Activated naive CD8-positive, alpha-beta T cell treated with anti-CD3 and anti-CD28 coated beads, Interleukin-2, amount 50 U/mL, for 24 hours (primary cell): ENCODE measurements at regions not wholly inside any gene's neighbourhood (a gene's known extent, or its start where the extent isn't known, plus 50 kb on each side); places are given as distances from the start of the nearest gene placed in this dataset.
"Not testable (repeated sequence)": the region's sequence is repeated elsewhere in the genome, so short reads cannot be mapped to it uniquely, and the experiment has no call there.

Experiments used
- ATAC-seq: fragments of 150-1000 bp; cut with Tn5 transposase; one replicate; pipeline ENCODE4 v1.10.0; 2021
- DNase-seq: peaks from one replicate; pipeline ENCODE4 v3.0.0; 2021
- H3K27ac Mint-ChIP-seq: one replicate; pipeline ENCODE4 v1.8.0; 2021; ENCODE audit warnings: mild to moderate bottlenecking, mixed read lengths
- H3K27me3 Mint-ChIP-seq: one replicate; pipeline ENCODE4 v1.8.0; 2021; ENCODE audit warnings: mixed read lengths
- H3K36me3 Mint-ChIP-seq: one replicate; pipeline ENCODE4 v1.8.0; 2021; ENCODE audit warnings: low read depth, mixed read lengths
- H3K4me1 Mint-ChIP-seq: one replicate; pipeline ENCODE4 v1.8.0; 2021; ENCODE audit warnings: mixed read lengths
- H3K4me3 Mint-ChIP-seq: one replicate; pipeline ENCODE4 v1.8.0; 2021; ENCODE audit warnings: mild to moderate bottlenecking, moderate library complexity, mixed read lengths
- H3K9me3 Mint-ChIP-seq: one replicate; pipeline ENCODE4 v1.8.0; 2021; ENCODE audit warnings: mixed read lengths

DNA sequence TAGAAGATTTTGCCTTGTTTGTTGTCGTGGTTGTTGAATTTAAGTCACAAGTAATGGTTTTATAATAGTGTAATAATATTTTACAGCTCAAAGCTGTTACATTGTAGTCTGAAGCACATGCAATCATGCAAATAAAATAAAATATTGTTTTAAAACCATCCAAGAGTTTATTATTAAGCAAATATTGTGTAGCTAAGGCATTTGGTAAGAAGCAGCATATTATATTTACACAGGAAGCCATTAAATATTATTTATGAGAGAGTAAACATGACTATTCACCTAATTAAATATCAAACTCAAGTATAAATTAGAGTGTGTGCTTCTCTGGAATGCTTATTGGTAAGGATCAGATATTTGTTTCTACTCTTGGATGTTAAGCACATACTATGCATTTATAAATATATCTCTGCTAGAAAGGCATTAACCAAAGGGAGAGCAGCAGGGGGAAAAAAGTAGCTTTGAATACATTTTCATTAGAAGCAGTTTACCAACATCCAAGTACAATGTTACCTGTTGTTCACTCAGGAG, 431.5 kb upstream of the FAM174A start:
- H3K36me3 Mint-ChIP-seq, H3K27me3 Mint-ChIP-seq, ATAC-seq, H3K9me3 Mint-ChIP-seq, H3K4me1 Mint-ChIP-seq, H3K27ac Mint-ChIP-seq, H3K4me3 Mint-ChIP-seq, DNase-seq: not testable (repeated sequence)

DNA sequence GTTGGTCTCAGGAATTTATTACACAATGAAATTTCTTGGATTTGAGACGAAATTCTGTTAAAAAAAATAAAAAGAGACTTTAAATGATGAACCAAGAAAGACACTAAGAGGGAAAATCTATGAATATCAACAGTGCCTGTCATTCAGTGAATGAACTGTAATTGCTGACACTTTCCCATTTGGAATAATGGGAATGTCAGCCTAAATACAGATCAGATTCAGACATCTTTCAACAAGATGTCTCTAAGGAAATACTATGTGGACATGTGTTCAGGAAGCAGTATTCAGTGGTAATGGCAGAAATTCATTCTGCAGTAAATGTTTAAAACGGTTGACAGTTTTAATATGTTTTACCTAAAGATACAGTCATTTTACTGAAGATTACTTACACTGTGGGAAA, 433.7 kb upstream of the FAM174A start:
- not testable (repeated sequence) for H3K9me3 Mint-ChIP-seq, H3K27me3 Mint-ChIP-seq, DNase-seq, H3K27ac Mint-ChIP-seq, ATAC-seq, H3K4me3 Mint-ChIP-seq, H3K36me3 Mint-ChIP-seq, H3K4me1 Mint-ChIP-seq

DNA sequence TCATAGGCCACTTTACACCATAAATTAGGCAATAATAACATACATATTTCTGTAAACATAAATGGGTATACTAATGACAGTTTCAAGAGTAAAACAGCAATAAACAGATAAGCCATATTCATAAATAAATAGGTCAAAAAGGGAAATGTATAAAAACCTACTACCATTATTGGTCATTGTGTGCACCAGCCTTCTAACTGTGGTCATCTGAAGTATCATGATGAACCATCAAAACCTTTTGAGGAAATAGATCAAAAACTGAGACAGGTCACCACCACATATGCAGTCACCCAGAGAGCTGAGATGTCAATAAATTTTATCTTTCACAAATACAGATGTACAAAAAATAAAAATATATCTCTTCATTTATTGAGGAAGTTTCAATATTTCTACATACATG, 438.8 kb upstream of the FAM174A start:
- H3K27me3 Mint-ChIP-seq, H3K9me3 Mint-ChIP-seq, H3K27ac Mint-ChIP-seq, H3K4me1 Mint-ChIP-seq, H3K36me3 Mint-ChIP-seq, ATAC-seq, H3K4me3 Mint-ChIP-seq, DNase-seq: not testable (repeated sequence)

DNA sequence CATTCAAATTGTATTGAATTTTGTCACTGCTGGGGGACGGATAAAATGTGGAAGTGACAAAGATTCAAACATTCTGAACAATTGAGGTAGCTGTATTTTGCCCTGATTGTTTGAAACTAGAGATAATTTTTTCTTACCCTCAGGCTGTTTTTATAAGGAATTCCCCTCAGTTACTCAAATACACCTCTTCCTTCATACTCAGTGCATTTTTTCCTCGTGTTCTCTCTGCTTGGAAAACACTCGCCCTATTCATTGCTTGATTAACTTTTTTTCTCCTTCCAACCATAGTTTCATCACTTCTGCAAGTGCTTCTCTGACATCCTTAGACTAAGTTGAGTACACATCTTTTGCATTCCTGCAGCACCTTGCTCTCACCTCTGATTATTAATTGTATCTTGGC, 454.5 kb upstream of the FAM174A start:
- not testable (repeated sequence) for DNase-seq, H3K36me3 Mint-ChIP-seq, H3K27me3 Mint-ChIP-seq, H3K4me3 Mint-ChIP-seq, H3K9me3 Mint-ChIP-seq, ATAC-seq, H3K27ac Mint-ChIP-seq, H3K4me1 Mint-ChIP-seq

DNA sequence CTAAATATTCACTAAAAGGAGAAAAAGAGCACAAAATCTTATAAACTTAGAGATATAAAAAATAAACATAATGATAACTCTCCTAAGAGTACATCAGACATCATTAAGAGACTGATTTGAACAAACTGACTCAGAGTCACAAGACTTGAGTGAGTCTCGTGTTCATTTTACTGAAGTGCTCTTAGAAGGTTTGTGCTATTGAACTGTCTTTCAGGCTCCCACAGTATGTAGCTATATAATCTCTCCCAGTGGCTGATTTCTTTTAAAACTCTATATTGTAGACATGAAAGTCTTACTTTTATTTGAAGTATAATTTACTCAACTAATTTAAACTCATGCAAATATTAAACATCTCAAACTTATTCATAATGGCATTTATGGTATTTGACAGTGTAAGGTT, 456.0 kb upstream of the FAM174A start:
- H3K36me3 Mint-ChIP-seq, H3K4me1 Mint-ChIP-seq, H3K4me3 Mint-ChIP-seq, H3K9me3 Mint-ChIP-seq, DNase-seq, ATAC-seq, H3K27ac Mint-ChIP-seq, H3K27me3 Mint-ChIP-seq: not testable (repeated sequence)

DNA sequence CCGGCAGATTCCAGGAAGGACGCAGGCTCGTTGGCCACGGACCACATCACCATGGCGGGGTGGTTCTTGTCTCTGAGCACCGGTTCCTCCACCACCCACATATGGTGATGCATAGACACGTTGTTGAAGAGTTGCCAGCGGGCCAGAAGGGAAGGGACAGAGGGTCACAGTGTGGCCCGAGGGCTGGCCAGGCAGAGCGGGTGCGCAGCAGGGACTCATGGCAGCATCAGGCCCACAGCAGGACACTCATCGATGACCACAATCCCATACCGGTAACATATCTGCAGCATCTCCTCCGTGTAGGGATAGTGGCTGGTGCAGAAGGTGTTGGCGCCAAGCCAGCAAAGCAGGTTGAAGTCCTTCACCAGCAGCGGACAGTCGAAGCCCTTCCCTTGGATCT, 469.2 kb upstream of the FAM174A start:
- H3K27me3 Mint-ChIP-seq, H3K36me3 Mint-ChIP-seq, H3K27ac Mint-ChIP-seq, H3K9me3 Mint-ChIP-seq, ATAC-seq, H3K4me3 Mint-ChIP-seq, DNase-seq, H3K4me1 Mint-ChIP-seq: not testable (repeated sequence)

DNA sequence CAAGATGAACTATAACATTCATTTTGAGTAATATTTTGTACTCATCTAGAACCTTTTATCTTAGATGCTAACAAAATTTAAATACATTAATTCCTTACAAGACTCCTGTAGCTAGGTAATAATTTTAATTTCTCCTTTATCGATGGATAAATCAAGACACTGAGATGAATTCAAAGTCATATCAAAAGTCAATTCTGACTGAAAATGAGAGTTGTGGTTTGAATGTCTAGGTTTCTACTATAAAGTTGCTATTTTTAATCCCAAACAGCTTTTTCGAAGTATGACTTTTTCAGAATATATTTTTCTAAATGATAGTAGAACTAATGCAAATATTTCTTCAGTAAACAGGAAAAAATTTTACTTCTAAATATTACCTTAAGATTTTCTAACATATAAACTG, 491.7 kb upstream of the FAM174A start:
- no peaks in the 10 kb centered on the region for H3K9me3 Mint-ChIP-seq
- H3K27ac Mint-ChIP-seq = no peak overlapping the region
- H3K4me1 Mint-ChIP-seq = no peaks in the 10 kb centered on the region
- H3K4me3 Mint-ChIP-seq = no peak overlapping the region
- no peaks in the 10 kb centered on the region for H3K27me3 Mint-ChIP-seq
- DNase-seq (no peak), ATAC-seq (no peak)
- H3K36me3 Mint-ChIP-seq = no peaks in the 10 kb centered on the region

DNA sequence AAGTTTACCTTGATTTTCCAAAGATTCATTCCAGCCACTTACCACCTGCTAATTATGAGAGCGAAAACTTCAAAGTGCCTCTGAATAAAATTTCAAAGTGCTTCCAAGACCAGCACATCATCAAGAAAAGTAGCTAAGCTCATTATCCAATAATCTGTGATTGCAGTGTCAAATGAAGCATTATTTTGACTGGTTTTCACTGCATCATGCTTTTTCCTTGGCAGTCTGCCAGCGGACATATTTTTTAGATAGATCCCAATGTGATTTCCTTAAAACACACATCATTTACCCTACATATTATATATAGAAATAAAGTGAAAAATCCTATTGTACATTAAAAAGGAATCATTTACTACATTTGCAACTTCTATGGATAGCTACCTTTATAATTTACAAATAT, 508.6 kb upstream of the FAM174A start:
- Mint-ChIP-seq H3K4me1 (no peaks in the 10 kb centered on the region), H3K27me3 (no peaks in the 10 kb centered on the region), H3K9me3 (no peaks in the 10 kb centered on the region), H3K4me3 (no peak overlapping the region), H3K27ac (no peak overlapping the region), H3K36me3 (no peaks in the 10 kb centered on the region)
- DNase-seq (no peak), ATAC-seq (no peak)

DNA sequence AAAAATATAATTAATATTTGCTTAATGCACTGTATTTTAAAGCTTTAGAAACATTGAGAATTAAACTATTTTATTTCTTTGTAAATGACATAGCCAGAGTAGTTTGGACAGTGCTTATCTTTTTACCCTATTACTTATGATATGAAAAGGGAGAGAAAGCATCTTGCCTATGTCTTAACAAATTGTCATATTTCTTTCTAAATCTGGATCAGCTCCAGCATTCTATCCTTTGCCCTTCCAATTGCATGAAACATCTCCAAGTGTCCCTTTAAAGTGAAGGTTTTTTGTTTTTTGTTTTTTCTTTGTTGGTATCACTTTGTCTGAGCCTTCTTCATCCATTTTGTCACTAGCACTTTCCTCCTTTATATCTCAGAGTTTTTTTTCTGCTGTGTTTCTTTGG, 511.6 kb upstream of the FAM174A start:
- Mint-ChIP-seq H3K27me3 (no peaks in the 10 kb centered on the region), H3K27ac (no peak overlapping the region), H3K36me3 (no peaks in the 10 kb centered on the region), H3K4me3 (no peak overlapping the region), H3K9me3 (no peaks in the 10 kb centered on the region), H3K4me1 (no peaks in the 10 kb centered on the region)
- no peak for DNase-seq
- ATAC-seq = no peak

DNA sequence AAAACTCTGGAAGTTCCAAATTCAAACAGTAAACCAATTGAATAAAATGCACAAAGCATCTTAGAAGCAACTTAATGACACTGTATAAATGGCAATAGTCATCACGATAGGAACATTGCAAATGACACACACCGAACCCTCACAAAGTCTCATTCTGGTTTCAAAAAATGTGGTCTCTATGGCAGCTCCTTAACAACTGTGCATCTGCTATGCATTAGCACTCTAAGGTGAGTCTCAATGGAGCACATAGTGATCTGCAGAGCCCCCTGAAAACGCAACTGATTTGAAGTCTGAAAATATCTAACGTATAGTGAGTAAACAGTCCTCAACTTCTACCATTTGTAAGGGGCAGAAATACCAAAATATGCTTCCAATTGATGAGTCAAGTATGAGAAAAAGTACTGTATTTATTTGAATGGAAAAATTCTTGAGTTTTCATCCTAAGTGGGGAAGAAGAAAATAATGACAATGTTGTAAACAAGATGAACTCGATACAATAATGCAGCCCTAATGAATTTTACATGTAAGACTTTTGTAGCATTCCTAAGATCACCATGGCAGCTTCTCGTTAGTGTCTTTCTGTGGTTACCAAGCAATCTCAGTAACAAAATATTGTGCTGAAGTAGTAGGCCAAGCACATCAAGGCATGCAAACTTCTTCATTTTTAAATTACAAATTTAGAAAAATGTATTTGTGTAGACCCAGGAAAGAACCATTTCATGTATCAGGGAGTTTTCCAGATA, 517.5 kb upstream of the FAM174A start:
- Mint-ChIP-seq H3K4me3 (no peak overlapping the region), H3K27ac (no peak overlapping the region), H3K36me3 (no peaks in the 10 kb centered on the region), H3K9me3 (no peaks in the 10 kb centered on the region), H3K27me3 (no peaks in the 10 kb centered on the region), H3K4me1 (no peaks in the 10 kb centered on the region)
- ATAC-seq (no peak), DNase-seq (no peak)

DNA sequence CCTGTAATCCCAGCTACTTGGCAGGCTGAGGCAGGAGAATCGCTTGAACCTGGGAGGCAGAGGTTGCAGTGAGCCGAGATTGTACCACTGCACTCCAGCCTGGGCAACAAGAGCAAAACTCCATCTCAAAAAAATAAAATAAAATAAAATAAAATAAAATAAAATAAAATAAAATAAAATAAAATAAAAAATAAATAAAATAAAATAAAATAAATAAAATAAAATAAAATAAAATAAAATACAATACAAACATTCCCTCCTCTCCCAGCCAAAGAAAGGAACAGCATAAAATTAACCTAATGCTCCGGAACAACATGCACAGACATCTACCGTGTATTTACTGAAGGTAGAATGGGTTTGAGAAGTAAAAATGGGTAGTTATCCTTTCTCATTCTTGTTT, 521.9 kb upstream of the FAM174A start:
- not testable (repeated sequence) for H3K36me3 Mint-ChIP-seq, H3K27ac Mint-ChIP-seq, H3K4me1 Mint-ChIP-seq, H3K9me3 Mint-ChIP-seq, H3K4me3 Mint-ChIP-seq, ATAC-seq, H3K27me3 Mint-ChIP-seq, DNase-seq

DNA sequence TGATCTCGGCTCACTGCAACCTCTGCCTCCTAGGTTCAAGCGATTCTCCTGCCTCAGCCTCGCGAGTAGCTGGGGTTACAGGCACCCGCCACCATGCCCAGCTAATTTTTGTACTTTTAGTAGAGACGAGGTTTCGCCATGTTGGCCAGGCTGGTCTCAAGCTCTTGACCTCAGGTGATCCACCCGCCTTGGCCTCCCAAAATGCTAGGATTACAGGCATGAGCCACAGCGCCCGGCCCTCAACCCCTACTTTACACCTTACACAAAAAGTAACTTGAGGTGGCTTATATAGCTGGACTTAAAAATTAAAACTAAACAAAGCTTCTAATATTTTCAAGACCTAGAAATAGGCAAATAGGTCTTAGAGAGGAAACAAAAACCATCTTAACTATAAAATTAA, 524.0 kb upstream of the FAM174A start:
- not testable (repeated sequence) for H3K4me1 Mint-ChIP-seq, ATAC-seq, H3K36me3 Mint-ChIP-seq, H3K27ac Mint-ChIP-seq, H3K27me3 Mint-ChIP-seq, H3K9me3 Mint-ChIP-seq, DNase-seq, H3K4me3 Mint-ChIP-seq

DNA sequence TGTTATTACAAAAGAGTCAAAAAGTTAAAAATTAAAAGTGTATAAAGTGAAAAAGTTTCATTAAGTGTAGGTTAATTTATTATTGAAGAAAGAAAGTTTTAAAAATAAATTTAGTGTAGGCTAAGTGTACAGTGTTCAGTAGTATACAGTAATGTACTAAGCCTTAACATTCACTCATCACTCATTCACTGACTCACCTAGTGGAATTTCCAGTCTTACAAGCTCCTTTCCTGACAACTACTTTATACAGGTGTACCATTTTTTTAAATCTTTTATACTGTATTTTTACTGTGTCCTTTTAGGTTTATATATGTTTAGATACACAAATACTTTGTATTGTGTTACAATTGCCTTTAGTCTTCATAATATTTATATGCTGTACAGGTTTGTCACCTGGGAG, 530.2 kb upstream of the FAM174A start:
- Mint-ChIP-seq H3K27ac (no peak overlapping the region), H3K4me1 (no peaks in the 10 kb centered on the region), H3K9me3 (no peaks in the 10 kb centered on the region), H3K36me3 (no peaks in the 10 kb centered on the region), H3K27me3 (no peaks in the 10 kb centered on the region), H3K4me3 (no peak overlapping the region)
- no peak for DNase-seq
- ATAC-seq = no peak

DNA sequence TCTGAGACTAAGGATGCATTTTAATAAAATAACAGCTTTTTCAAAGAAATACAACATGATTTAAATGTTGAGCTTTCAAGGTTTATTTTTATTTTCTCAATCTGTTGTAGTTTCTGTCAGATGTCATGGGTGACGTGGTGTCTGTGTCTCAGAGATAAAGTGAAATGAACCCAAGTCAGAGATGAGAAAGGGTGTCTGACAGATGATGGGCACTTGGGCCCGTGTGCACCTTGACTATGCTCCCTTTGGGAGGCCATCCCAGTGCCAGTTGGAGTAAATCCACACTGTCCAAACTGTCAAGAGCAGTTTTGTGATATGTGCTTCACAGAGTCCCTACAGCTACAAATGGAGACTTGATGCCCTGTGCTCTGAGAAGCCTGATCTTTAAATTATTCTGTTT, 536.9 kb upstream of the FAM174A start:
- ATAC-seq = no peak

DNA sequence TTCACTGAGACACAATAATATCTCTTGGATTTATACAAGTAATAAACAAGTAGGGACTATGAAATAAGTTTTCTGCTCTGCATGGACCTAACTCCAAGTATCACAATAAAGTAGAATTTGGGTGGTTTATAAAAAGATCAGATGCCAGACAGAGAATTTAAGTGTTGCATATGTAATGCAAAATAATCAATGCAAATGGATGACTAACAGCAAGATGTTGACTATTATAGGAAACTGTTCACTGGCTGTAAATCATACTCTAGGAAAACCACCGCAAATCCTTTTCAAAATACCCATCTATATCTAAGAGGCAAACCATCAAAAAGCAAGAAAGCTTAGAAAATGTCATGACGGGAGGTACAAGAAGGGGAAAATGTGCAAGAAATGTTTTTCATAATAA, 539.8 kb upstream of the FAM174A start:
- DNase-seq (no peak), ATAC-seq (no peak)
- Mint-ChIP-seq H3K4me3 (no peak overlapping the region), H3K4me1 (no peaks in the 10 kb centered on the region), H3K36me3 (no peaks in the 10 kb centered on the region), H3K27ac (no peak overlapping the region), H3K9me3 (no peaks in the 10 kb centered on the region), H3K27me3 (no peaks in the 10 kb centered on the region)

More for the DNA sequence above, 536.9 kb upstream of the FAM174A start:
- no peaks in the 10 kb centered on the region for H3K27me3 Mint-ChIP-seq
- H3K9me3 Mint-ChIP-seq = no peaks in the 10 kb centered on the region
- H3K4me1 Mint-ChIP-seq = no peaks in the 10 kb centered on the region
- no peak overlapping the region for H3K4me3 Mint-ChIP-seq
- no peak for DNase-seq
- no peaks in the 10 kb centered on the region for H3K36me3 Mint-ChIP-seq
- H3K27ac Mint-ChIP-seq = no peak overlapping the region

DNA sequence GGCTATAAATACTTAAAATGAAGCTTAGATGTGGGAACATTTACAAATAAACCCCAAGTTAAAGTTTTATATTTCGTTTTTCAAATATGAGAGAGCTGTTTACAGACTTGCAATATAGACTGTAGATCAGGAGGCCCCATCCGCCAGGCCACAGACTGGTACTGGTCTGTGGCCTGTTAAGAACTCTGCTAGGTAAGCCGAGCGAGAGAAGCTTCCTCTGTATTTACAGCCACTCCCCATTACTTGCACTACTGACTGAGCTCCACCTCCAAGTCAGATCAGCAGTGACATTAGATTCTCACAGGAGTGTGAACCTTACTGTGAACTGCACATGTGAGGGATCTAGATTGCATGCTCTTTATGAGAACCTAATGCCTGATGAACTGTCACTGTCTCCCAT, 561.4 kb upstream of the FAM174A start:
- no peaks in the 10 kb centered on the region for H3K27me3 Mint-ChIP-seq
- H3K36me3 Mint-ChIP-seq = no peaks in the 10 kb centered on the region
- H3K4me1 Mint-ChIP-seq = no peaks in the 10 kb centered on the region
- DNase-seq (no peak), ATAC-seq (no peak)
- no peaks in the 10 kb centered on the region for H3K9me3 Mint-ChIP-seq
- no peak overlapping the region for H3K4me3 Mint-ChIP-seq
- no peak overlapping the region for H3K27ac Mint-ChIP-seq
